ENCODE measurements at regions not wholly inside any gene's neighbourhood (a gene's known extent, or its start where the extent isn't known, plus 50 kb on each side); places are given as distances from the start of the nearest gene placed in this dataset.

DNA sequence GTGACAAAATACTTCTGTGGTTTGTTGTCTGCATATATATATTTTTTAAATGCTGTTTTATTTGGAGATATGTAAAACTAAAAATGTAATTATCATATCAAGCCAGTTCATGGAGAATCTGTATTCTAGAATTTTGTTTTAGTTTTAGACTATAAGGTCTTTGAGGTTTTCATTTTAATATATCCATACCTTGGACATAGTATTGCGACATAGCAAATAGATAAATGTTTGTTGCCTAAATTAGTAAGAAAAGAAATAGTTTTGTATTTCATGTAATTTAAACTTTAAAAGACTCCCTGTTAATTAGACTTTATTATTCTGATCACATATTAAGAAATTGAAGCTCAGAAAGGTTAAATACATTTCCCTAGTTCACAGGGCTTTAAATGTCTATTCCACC is 472.9 kb downstream of the GBA3 start:
- H4K20me1 ChIP-seq (replicated peaks; ENCODE audit: control insufficient read depth, insufficient read depth, low read length), result no peaks in the 10 kb centered on the region
- ATAC-seq (no peak), DNase-seq (ENCODE audit: extremely low read depth in 1 of 4, low spot score in 3 of 4) (no peak), FAIRE-seq (no peak)
- no peak overlapping the region for H3K27ac ChIP-seq (ENCODE audit: extremely low read depth, low read depth, low read length)
- no peaks in the 10 kb centered on the region; the same call in 1 of the 2 replicates for H3K9me3 ChIP-seq (replicated peaks; ENCODE audit: control insufficient read depth, insufficient read depth, low read depth, low read length)
- BruUV-seq (replicated peaks), result no TSS peak
- in situ Hi-C loops (cut with MboI) (no loop called here), intact Hi-C loops (cut with micrococcal nuclease) (no loop called here)
- H3K9ac ChIP-seq (ENCODE audit: insufficient read depth in 1 of 2, low read depth in 2 of 2, low read length in 2 of 2), result no peak overlapping the region
- H3K4me2 ChIP-seq (ENCODE audit: insufficient read depth, low read length), result no peak overlapping the region
- H3K27me3 ChIP-seq (ENCODE audit: control insufficient read depth in 2 of 2, insufficient read depth in 2 of 2, low read length in 2 of 2), result no peaks in the 10 kb centered on the region
- no peaks in the 10 kb centered on the region for H3K9me1 ChIP-seq (ENCODE audit: control insufficient read depth, insufficient read depth, low read length)
- TF ChIP-seq CEBPG (CRISPR knock-in tag; IDR thresholded peaks at IDR 0.05) (no peak), CEBPG (tag; conservative IDR thresholded peaks at IDR 0.05 in 1 of 2, IDR thresholded peaks at IDR 0.05 in 1 of 2) (peak in 1 of 2 experiments; percentile 89; a peak in 2 of 4 replicates), CEBPB (tag; IDR thresholded peaks at IDR 0.05) (peak; percentile 67)
- TF ChIP-seq, protein P1, sequence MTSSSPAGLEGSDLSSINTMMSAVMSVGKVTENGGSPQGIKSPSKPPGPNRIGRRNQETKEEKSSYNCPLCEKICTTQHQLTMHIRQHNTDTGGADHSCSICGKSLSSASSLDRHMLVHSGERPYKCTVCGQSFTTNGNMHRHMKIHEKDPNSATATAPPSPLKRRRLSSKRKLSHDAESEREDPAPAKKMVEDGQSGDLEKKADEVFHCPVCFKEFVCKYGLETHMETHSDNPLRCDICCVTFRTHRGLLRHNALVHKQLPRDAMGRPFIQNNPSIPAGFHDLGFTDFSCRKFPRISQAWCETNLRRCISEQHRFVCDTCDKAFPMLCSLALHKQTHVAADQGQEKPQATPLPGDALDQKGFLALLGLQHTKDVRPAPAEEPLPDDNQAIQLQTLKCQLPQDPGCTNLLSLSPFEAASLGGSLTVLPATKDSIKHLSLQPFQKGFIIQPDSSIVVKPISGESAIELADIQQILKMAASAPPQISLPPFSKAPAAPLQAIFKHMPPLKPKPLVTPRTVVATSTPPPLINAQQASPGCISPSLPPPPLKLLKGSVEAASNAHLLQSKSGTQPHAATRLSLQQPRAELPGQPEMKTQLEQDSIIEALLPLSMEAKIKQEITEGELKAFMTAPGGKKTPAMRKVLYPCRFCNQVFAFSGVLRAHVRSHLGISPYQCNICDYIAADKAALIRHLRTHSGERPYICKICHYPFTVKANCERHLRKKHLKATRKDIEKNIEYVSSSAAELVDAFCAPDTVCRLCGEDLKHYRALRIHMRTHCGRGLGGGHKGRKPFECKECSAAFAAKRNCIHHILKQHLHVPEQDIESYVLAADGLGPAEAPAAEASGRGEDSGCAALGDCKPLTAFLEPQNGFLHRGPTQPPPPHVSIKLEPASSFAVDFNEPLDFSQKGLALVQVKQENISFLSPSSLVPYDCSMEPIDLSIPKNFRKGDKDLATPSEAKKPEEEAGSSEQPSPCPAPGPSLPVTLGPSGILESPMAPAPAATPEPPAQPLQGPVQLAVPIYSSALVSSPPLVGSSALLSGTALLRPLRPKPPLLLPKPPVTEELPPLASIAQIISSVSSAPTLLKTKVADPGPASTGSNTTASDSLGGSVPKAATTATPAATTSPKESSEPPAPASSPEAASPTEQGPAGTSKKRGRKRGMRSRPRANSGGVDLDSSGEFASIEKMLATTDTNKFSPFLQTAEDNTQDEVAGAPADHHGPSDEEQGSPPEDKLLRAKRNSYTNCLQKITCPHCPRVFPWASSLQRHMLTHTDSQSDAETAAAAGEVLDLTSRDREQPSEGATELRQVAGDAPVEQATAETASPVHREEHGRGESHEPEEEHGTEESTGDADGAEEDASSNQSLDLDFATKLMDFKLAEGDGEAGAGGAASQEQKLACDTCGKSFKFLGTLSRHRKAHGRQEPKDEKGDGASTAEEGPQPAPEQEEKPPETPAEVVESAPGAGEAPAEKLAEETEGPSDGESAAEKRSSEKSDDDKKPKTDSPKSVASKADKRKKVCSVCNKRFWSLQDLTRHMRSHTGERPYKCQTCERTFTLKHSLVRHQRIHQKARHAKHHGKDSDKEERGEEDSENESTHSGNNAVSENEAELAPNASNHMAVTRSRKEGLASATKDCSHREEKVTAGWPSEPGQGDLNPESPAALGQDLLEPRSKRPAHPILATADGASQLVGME (CRISPR knock-in tag; IDR thresholded peaks at IDR 0.05), result no peak
- no peaks in the 10 kb centered on the region for H3K79me2 ChIP-seq (ENCODE audit: control insufficient read depth, insufficient read depth, low read length)
- H2AFZ ChIP-seq (ENCODE audit: low read depth, low read length), result no peak overlapping the region
- no peaks in the 10 kb centered on the region for H3K4me1 ChIP-seq (replicated peaks in 1 of 2; ENCODE audit: control insufficient read depth in 2 of 2, insufficient read depth in 2 of 2, low read length in 2 of 2)
- WGBS (ENCODE audit: insufficient coverage, low coverage, missing lambda C conversion rate), result 33% methylated on average over 1 of the region's 1 CpG
- ChIA-PET POLR2A (no interaction called here), CTCF (ENCODE audit: low intra/inter-chr PET ratio) (no interaction called here)
- 0 out of 3 replicates have a peak, but pooled peaks cover 3% of the 10 kb centered on the region for H3K36me3 ChIP-seq (ENCODE audit: control insufficient read depth, insufficient read depth, low read length)
- H3K4me3 ChIP-seq, result no peak overlapping the region

Data from K562 (cell line).